IPS-18a (cell line): ENCODE measurements at regions not wholly inside any gene's neighbourhood (a gene's known extent, or its start where the extent isn't known, plus 50 kb on each side); places are given as distances from the start of the nearest gene placed in this dataset.
"Not testable (repeated sequence)": the region's sequence is repeated elsewhere in the genome, so short reads cannot be mapped to it uniquely, and the experiment has no call there.

Experiments used
- H3K27ac ChIP-seq: one replicate; pipeline ENCODE4 v1.5.1; 2013; ENCODE audit warnings: low read length
- H3K27me3 ChIP-seq: one replicate; pipeline ENCODE4 v1.6.1; 2013; ENCODE audit warnings: mild to moderate bottlenecking, low read length; ENCODE audit not compliant: control insufficient read depth, insufficient read depth
- H3K36me3 ChIP-seq: one replicate; pipeline ENCODE4 v1.6.1; 2013; ENCODE audit warnings: low read depth, low read length; ENCODE audit not compliant: control insufficient read depth
- H3K4me1 ChIP-seq: one replicate; pipeline ENCODE4 v1.6.1; 2013; ENCODE audit warnings: low read depth, low read length; ENCODE audit not compliant: control insufficient read depth
- H3K4me3 ChIP-seq: one replicate; pipeline ENCODE4 v1.5.1; 2013; ENCODE audit warnings: low read length
- H3K9ac ChIP-seq: one replicate; pipeline ENCODE4 v1.6.1; 2013; ENCODE audit warnings: mild to moderate bottlenecking, low read length, moderate library complexity
- H3K9me3 ChIP-seq: one replicate; pipeline ENCODE4 v1.6.1; 2013; ENCODE audit warnings: low read depth, low read length; ENCODE audit not compliant: control insufficient read depth

GRCh38 chr5:82944267-82944666, 132.9 kb downstream of the TMEM167A start:
- H3K4me3 ChIP-seq, H3K36me3 ChIP-seq, H3K9ac ChIP-seq, H3K4me1 ChIP-seq, H3K27me3 ChIP-seq, H3K9me3 ChIP-seq, H3K27ac ChIP-seq: not testable (repeated sequence)

GRCh38 chr5:82942083-82942881, 134.9 kb downstream of the TMEM167A start:
- Histone ChIP-seq H3K36me3 (no peaks in the 10 kb centered on the region), H3K9me3 (peaks cover 4% of the 10 kb centered on the region), H3K4me3 (no peak overlapping the region), H3K4me1 (no peaks in the 10 kb centered on the region), H3K9ac (no peak overlapping the region), H3K27ac (no peak overlapping the region), H3K27me3 (no peaks in the 10 kb centered on the region)

- Histone ChIP-seq H3K4me1 (no peaks in the 10 kb centered on the region), H3K9ac (no peak overlapping the region), H3K4me3 (no peak overlapping the region), H3K9me3 (no peaks in the 10 kb centered on the region), H3K27me3 (no peaks in the 10 kb centered on the region), H3K36me3 (no peaks in the 10 kb centered on the region), H3K27ac (no peak overlapping the region)
These were observed 138.1 kb downstream of the TMEM167A start for GRCh38 chr5:82938901-82939725.

- H3K27ac ChIP-seq, H3K9me3 ChIP-seq, H3K4me3 ChIP-seq, H3K4me1 ChIP-seq, H3K27me3 ChIP-seq, H3K36me3 ChIP-seq, H3K9ac ChIP-seq: not testable (repeated sequence)
These were observed 144.5 kb downstream of the TMEM167A start for GRCh38 chr5:82932473-82933220.

- Histone ChIP-seq H3K27me3 (no peaks in the 10 kb centered on the region), H3K9me3 (no peaks in the 10 kb centered on the region), H3K36me3 (no peaks in the 10 kb centered on the region), H3K27ac (no peak overlapping the region), H3K4me3 (no peak overlapping the region), H3K4me1 (no peaks in the 10 kb centered on the region), H3K9ac (no peak overlapping the region)
These were observed 146.1 kb downstream of the TMEM167A start for GRCh38 chr5:82931110-82931509.

GRCh38 chr5:82925061-82925411, 152.2 kb downstream of the TMEM167A start:
- no peak overlapping the region for H3K27ac ChIP-seq
- H3K4me3 ChIP-seq, result no peak overlapping the region
- no peaks in the 10 kb centered on the region for H3K27me3 ChIP-seq
- no peaks in the 10 kb centered on the region for H3K36me3 ChIP-seq
- no peak overlapping the region for H3K9ac ChIP-seq
- peaks cover 6% of the 10 kb centered on the region for H3K4me1 ChIP-seq
- no peaks in the 10 kb centered on the region for H3K9me3 ChIP-seq

GRCh38 chr5:82924226-82925060, 152.8 kb downstream of the TMEM167A start:
- H3K9ac ChIP-seq, result no peak overlapping the region
- H3K27me3 ChIP-seq, result no peaks in the 10 kb centered on the region
- peaks cover 6% of the 10 kb centered on the region for H3K4me1 ChIP-seq
- H3K36me3 ChIP-seq, result no peaks in the 10 kb centered on the region
- H3K27ac ChIP-seq, result no peak overlapping the region
- H3K9me3 ChIP-seq, result no peaks in the 10 kb centered on the region
- H3K4me3 ChIP-seq, result no peak overlapping the region

- Histone ChIP-seq H3K27ac (no peak overlapping the region), H3K27me3 (no peaks in the 10 kb centered on the region), H3K9ac (no peak overlapping the region), H3K4me1 (peaks cover 6% of the 10 kb centered on the region), H3K36me3 (no peaks in the 10 kb centered on the region), H3K4me3 (no peak overlapping the region), H3K9me3 (no peaks in the 10 kb centered on the region)
These were observed 155.0 kb downstream of the TMEM167A start for GRCh38 chr5:82922086-82922734.

- no peaks in the 10 kb centered on the region for H3K36me3 ChIP-seq
- H3K9ac ChIP-seq, result no peak overlapping the region
- no peak overlapping the region for H3K4me3 ChIP-seq
- peaks cover 6% of the 10 kb centered on the region for H3K4me1 ChIP-seq
- no peaks in the 10 kb centered on the region for H3K27me3 ChIP-seq
- H3K9me3 ChIP-seq, result peaks cover 5% of the 10 kb centered on the region
- no peak overlapping the region for H3K27ac ChIP-seq
These were observed 158.7 kb downstream of the TMEM167A start for GRCh38 chr5:82918311-82919031.

GRCh38 chr5:82917584-82917983, 159.6 kb downstream of the TMEM167A start:
- no peaks in the 10 kb centered on the region for H3K36me3 ChIP-seq
- H3K4me3 ChIP-seq, result no peak overlapping the region
- H3K27ac ChIP-seq, result no peak overlapping the region
- H3K9ac ChIP-seq, result no peak overlapping the region
- H3K4me1 ChIP-seq, result peaks cover 6% of the 10 kb centered on the region
- peaks cover 5% of the 10 kb centered on the region for H3K9me3 ChIP-seq
- no peaks in the 10 kb centered on the region for H3K27me3 ChIP-seq
